IPS DF 6.9 (cell line): ENCODE measurements at regions not wholly inside any gene's neighbourhood (a gene's known extent, or its start where the extent isn't known, plus 50 kb on each side); places are given as distances from the start of the nearest gene placed in this dataset.
"Not testable (repeated sequence)": the region's sequence is repeated elsewhere in the genome, so short reads cannot be mapped to it uniquely, and the experiment has no call there.

ENCODE experiments used
- DNase-seq: peaks from one replicate; pipeline ENCODE4 v3.0.0-alpha.2; 2013; ENCODE audit warnings: low read depth, low spot score
- H3K27ac ChIP-seq: one replicate; pipeline ENCODE4 v1.5.1; 2013; ENCODE audit warnings: low read length, control low read depth
- H3K27me3 ChIP-seq: 2 replicates; pipeline ENCODE4 v1.6.1; 2013; ENCODE audit warnings: mild to moderate bottlenecking, low read length; ENCODE audit not compliant: control insufficient read depth, insufficient read depth
- H3K36me3 ChIP-seq: 2 replicates; pipeline ENCODE4 v1.6.1; 2013; ENCODE audit warnings: low read length; ENCODE audit not compliant: control insufficient read depth, insufficient read depth
- H3K4me1 ChIP-seq: 2 replicates; pipeline ENCODE4 v1.6.1; 2013; ENCODE audit warnings: low read length; ENCODE audit not compliant: control insufficient read depth, insufficient read depth
- H3K4me3 ChIP-seq: 2 replicates; pipeline ENCODE4 v1.5.1; 2013; ENCODE audit warnings: mild to moderate bottlenecking, low read length
- H3K9me3 ChIP-seq: 2 replicates; pipeline ENCODE4 v1.6.1; 2013; ENCODE audit warnings: low read length, inconsistent platforms; ENCODE audit not compliant: control insufficient read depth, insufficient read depth
- WGBS: extraction: QIAGEN DNeasy Blood & Tissue Kit; methylation state at CpG from one replicate; pipeline ENCODE4 v1.1.7; 2013; ENCODE audit warnings: mixed read lengths, missing lambda C conversion rate; ENCODE audit not compliant: insufficient read length, insufficient coverage; 5-methylcytosine and 5-hydroxymethylcytosine counted together

GRCh38 chr10:2356670-2357069, 619.3 kb upstream of the ADARB2 start:
- Histone ChIP-seq H3K4me1 (no peaks in the 10 kb centered on the region), H3K4me3 (no peak overlapping the region), H3K9me3 (no peaks in the 10 kb centered on the region), H3K27me3 (no peaks in the 10 kb centered on the region), H3K36me3 (no peaks in the 10 kb centered on the region), H3K27ac (no peak overlapping the region)
- no CpG with 5 or more reads among the region's 7 CpGs for WGBS
- no peak for DNase-seq

GRCh38 chr10:2351566-2351965, 614.2 kb upstream of the ADARB2 start:
- Histone ChIP-seq H3K9me3 (no peaks in the 10 kb centered on the region), H3K4me3 (no peak overlapping the region), H3K4me1 (no peaks in the 10 kb centered on the region), H3K36me3 (no peaks in the 10 kb centered on the region), H3K27ac (no peak overlapping the region), H3K27me3 (no peaks in the 10 kb centered on the region)
- no peak for DNase-seq
- WGBS = no CpG with 5 or more reads among the region's 16 CpGs

GRCh38 chr10:2342206-2342605, 604.9 kb upstream of the ADARB2 start:
- no CpG with 5 or more reads among the region's 3 CpGs for WGBS
- no peaks in the 10 kb centered on the region for H3K36me3 ChIP-seq
- H3K27me3 ChIP-seq = no peaks in the 10 kb centered on the region
- H3K9me3 ChIP-seq = no peaks in the 10 kb centered on the region
- no peak overlapping the region for H3K27ac ChIP-seq
- H3K4me3 ChIP-seq = no peak overlapping the region
- no peaks in the 10 kb centered on the region for H3K4me1 ChIP-seq
- no peak for DNase-seq

- no peak overlapping the region for H3K4me3 ChIP-seq
- no peaks in the 10 kb centered on the region for H3K9me3 ChIP-seq
- no peak overlapping the region for H3K27ac ChIP-seq
- no CpG with 5 or more reads among the region's 11 CpGs for whole genome bisulfite sequencing
- DNase-seq = no peak
- no peaks in the 10 kb centered on the region for H3K36me3 ChIP-seq
- no peaks in the 10 kb centered on the region for H3K4me1 ChIP-seq
- no peaks in the 10 kb centered on the region for H3K27me3 ChIP-seq
These were observed 603.7 kb upstream of the ADARB2 start for GRCh38 chr10:2340831-2341647.

GRCh38 chr10:2335626-2336025, 598.3 kb upstream of the ADARB2 start:
- no CpG with 5 or more reads among the region's 7 CpGs for WGBS
- H3K9me3 ChIP-seq = no peaks in the 10 kb centered on the region
- H3K4me1 ChIP-seq = no peaks in the 10 kb centered on the region
- no peak overlapping the region for H3K4me3 ChIP-seq
- H3K27me3 ChIP-seq = no peaks in the 10 kb centered on the region
- H3K36me3 ChIP-seq = no peaks in the 10 kb centered on the region
- H3K27ac ChIP-seq = no peak overlapping the region
- DNase-seq = no peak

- WGBS = no CpG with 5 or more reads among the region's 4 CpGs
- no peaks in the 10 kb centered on the region for H3K9me3 ChIP-seq
- no peaks in the 10 kb centered on the region for H3K27me3 ChIP-seq
- no peaks in the 10 kb centered on the region for H3K36me3 ChIP-seq
- no peak overlapping the region for H3K4me3 ChIP-seq
- H3K27ac ChIP-seq = no peak overlapping the region
- DNase-seq = no peak
- no peaks in the 10 kb centered on the region for H3K4me1 ChIP-seq
These were observed 597.2 kb upstream of the ADARB2 start for GRCh38 chr10:2334575-2334974.

GRCh38 chr10:2329082-2329481, 591.8 kb upstream of the ADARB2 start:
- H3K36me3 ChIP-seq = no peaks in the 10 kb centered on the region
- no CpG with 5 or more reads among the region's 13 CpGs for WGBS
- no peak overlapping the region for H3K4me3 ChIP-seq
- DNase-seq = no peak
- H3K27ac ChIP-seq = no peak overlapping the region
- no peaks in the 10 kb centered on the region for H3K9me3 ChIP-seq
- no peaks in the 10 kb centered on the region for H3K27me3 ChIP-seq
- no peaks in the 10 kb centered on the region for H3K4me1 ChIP-seq

GRCh38 chr10:2326411-2326810, 589.1 kb upstream of the ADARB2 start:
- DNase-seq = no peak
- no CpG with 5 or more reads among the region's 6 CpGs for WGBS
- H3K4me1 ChIP-seq = no peaks in the 10 kb centered on the region

GRCh38 chr10:2315045-2315485, 577.7 kb upstream of the ADARB2 start:
- H3K27me3 ChIP-seq, H3K4me1 ChIP-seq, DNase-seq, H3K4me3 ChIP-seq, H3K27ac ChIP-seq, H3K9me3 ChIP-seq, H3K36me3 ChIP-seq: not testable (repeated sequence)
- WGBS = no CpG with 5 or more reads among the region's 32 CpGs

More at GRCh38 chr10:2326411-2326810, 589.1 kb upstream of the ADARB2 start:
- Histone ChIP-seq H3K9me3 (no peaks in the 10 kb centered on the region), H3K27me3 (no peaks in the 10 kb centered on the region), H3K36me3 (no peaks in the 10 kb centered on the region), H3K27ac (no peak overlapping the region), H3K4me3 (no peak overlapping the region)

GRCh38 chr10:2306081-2306480, 568.8 kb upstream of the ADARB2 start:
- H3K9me3 ChIP-seq = no peaks in the 10 kb centered on the region
- no peak overlapping the region for H3K27ac ChIP-seq
- DNase-seq = no peak
- H3K27me3 ChIP-seq = peaks cover 3% of the 10 kb centered on the region; the same call in 1 of the 2 replicates
- no CpG with 5 or more reads among the region's 1 CpG for WGBS
- H3K4me3 ChIP-seq = no peak overlapping the region
- H3K36me3 ChIP-seq = peaks cover 3% of the 10 kb centered on the region; the same call in 1 of the 2 replicates
- H3K4me1 ChIP-seq = no peaks in the 10 kb centered on the region

GRCh38 chr10:2303169-2303568, 565.8 kb upstream of the ADARB2 start:
- Histone ChIP-seq H3K36me3 (peaks cover 3% of the 10 kb centered on the region; the same call in 1 of the 2 replicates), H3K27ac (no peak overlapping the region), H3K4me3 (no peak overlapping the region), H3K9me3 (no peaks in the 10 kb centered on the region), H3K4me1 (no peaks in the 10 kb centered on the region), H3K27me3 (peaks cover 3% of the 10 kb centered on the region; the same call in 1 of the 2 replicates)
- DNase-seq = no peak
- no CpG with 5 or more reads among the region's 2 CpGs for WGBS
